C4-2B (cell line): ENCODE measurements at regions not wholly inside any gene's neighbourhood (a gene's known extent, or its start where the extent isn't known, plus 50 kb on each side); places are given as distances from the start of the nearest gene placed in this dataset.

Experiments
- ZFX ChIP-seq: fragments of 450-650 bp; IDR thresholded peaks from 2 replicates; pipeline ENCODE4 v1.6.1; 2017
- TF ChIP-seq, protein P1 (sequence below): fragments of 450-650 bp; conservative IDR thresholded peaks from 2 replicates; pipeline ENCODE4 v1.5.1; 2017; ENCODE audit warnings: mild to moderate bottlenecking

DNA sequence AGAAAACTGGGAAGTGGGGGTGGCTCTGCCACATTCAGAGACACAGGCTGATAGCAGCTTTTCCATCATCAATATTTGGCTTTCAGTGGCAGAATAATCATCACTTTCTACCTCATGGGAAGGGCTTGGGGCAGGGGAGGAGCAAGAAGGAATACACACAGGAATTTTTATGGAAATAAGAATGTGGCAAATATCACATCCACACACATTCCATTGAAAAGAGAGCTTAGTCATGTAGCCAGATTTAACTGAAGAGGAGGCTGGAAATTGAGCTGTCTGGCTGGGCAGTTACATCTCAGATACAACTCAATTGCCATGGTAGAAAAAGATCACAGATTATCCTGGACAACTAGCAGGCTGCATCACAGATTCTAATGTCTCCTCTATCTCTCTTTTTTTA is 1474.0 kb upstream of the ACVR2A start:
- TF ChIP-seq, protein P1, sequence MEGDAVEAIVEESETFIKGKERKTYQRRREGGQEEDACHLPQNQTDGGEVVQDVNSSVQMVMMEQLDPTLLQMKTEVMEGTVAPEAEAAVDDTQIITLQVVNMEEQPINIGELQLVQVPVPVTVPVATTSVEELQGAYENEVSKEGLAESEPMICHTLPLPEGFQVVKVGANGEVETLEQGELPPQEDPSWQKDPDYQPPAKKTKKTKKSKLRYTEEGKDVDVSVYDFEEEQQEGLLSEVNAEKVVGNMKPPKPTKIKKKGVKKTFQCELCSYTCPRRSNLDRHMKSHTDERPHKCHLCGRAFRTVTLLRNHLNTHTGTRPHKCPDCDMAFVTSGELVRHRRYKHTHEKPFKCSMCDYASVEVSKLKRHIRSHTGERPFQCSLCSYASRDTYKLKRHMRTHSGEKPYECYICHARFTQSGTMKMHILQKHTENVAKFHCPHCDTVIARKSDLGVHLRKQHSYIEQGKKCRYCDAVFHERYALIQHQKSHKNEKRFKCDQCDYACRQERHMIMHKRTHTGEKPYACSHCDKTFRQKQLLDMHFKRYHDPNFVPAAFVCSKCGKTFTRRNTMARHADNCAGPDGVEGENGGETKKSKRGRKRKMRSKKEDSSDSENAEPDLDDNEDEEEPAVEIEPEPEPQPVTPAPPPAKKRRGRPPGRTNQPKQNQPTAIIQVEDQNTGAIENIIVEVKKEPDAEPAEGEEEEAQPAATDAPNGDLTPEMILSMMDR = no peak
- TF ChIP-seq ZFX = no peak
